ENCODE measurements at regions not wholly inside any gene's neighbourhood (a gene's known extent, or its start where the extent isn't known, plus 50 kb on each side); places are given as distances from the start of the nearest gene placed in this dataset.

GRCh38 chr7:21054427-21055112 lies 267.9 kb upstream of the SP8 start (continued):
- TF ChIP-seq ZNF645 (tag by site-specific recombination; IDR thresholded peaks at IDR 0.05) (no peak), ZNF175 (tag by site-specific recombination; IDR thresholded peaks at IDR 0.05) (no peak), ZNF658 (tag by site-specific recombination; IDR thresholded peaks at IDR 0.05) (no peak)

GRCh38 chr7:21059069-21059468 lies 272.4 kb upstream of the SP8 start:
- no peaks in the 10 kb centered on the region for H3K4me1 ChIP-seq (ENCODE audit: control insufficient read depth, insufficient read depth, low read length)
- H3K4me3 ChIP-seq (ENCODE audit: low read depth, low read length), result no peak overlapping the region
- TF ChIP-seq GLIS2 (tag by site-specific recombination; IDR thresholded peaks at IDR 0.05), result no peak
- no peak for TF ChIP-seq ZNF660 (tag by site-specific recombination; IDR thresholded peaks at IDR 0.05)
- TF ChIP-seq ZSCAN5A (tag by site-specific recombination; IDR thresholded peaks at IDR 0.05), result no peak
- TF ChIP-seq ZSCAN30 (tag by site-specific recombination; IDR thresholded peaks at IDR 0.05), result no peak
- no peak for TF ChIP-seq ZNF518A (tag by site-specific recombination; conservative IDR thresholded peaks at IDR 0.05; ENCODE audit: low read depth)
- TF ChIP-seq ZNF514 (tag by site-specific recombination; IDR thresholded peaks at IDR 0.05), result no peak
- no peak for TF ChIP-seq ZNF341 (tag by site-specific recombination; IDR thresholded peaks at IDR 0.05; ENCODE audit: low read depth)
- TF ChIP-seq ZFP37 (tag by site-specific recombination; IDR thresholded peaks at IDR 0.05), result no peak
- TF ChIP-seq HOXA7 (CRISPR knock-in tag; IDR thresholded peaks at IDR 0.05; ENCODE audit: borderline replicate concordance), result no peak
- no peak for TF ChIP-seq ZIC2 (tag by site-specific recombination; IDR thresholded peaks at IDR 0.05)
- TF ChIP-seq OVOL3 (tag by site-specific recombination; IDR thresholded peaks at IDR 0.05), result no peak
- no peak for TF ChIP-seq PRDM4 (tag by site-specific recombination; IDR thresholded peaks at IDR 0.05)
- no peak overlapping the region for H3K27ac ChIP-seq (ENCODE audit: extremely low read depth, low read depth, low read length)
- ChIA-PET CTCF (interaction anchor here (0.5 to 0.6 kb wide), 2 partner anchors 115 to 195 kb away, joined by 3 to 4 read pairs; no protein-coding TSS in a partner anchor), POLR2A (no interaction called here)
- H3K36me3 ChIP-seq (ENCODE audit: control insufficient read depth in 2 of 2, insufficient read depth in 1 of 2, low read length in 2 of 2), result no peaks in the 10 kb centered on the region
- no peaks in the 10 kb centered on the region for H3K9me3 ChIP-seq (ENCODE audit: control insufficient read depth, insufficient read depth, low read depth, low read length)

Measured in HEK293 (cell line).